GM23248 (cell line): ENCODE measurements at regions not wholly inside any gene's neighbourhood (a gene's known extent, or its start where the extent isn't known, plus 50 kb on each side); places are given as distances from the start of the nearest gene placed in this dataset.
A peak's percentile ranks its signal among the peaks of the same experiment; 100 is the strongest.
"Not testable (repeated sequence)": the region's sequence is repeated elsewhere in the genome, so short reads cannot be mapped to it uniquely, and the experiment has no call there.

Experiments used
- DNase-seq: peaks from one replicate; pipeline ENCODE4 v3.0.0-alpha.2; 2015
- H2AFZ ChIP-seq: fragments of 200-600 bp; sonication (generic); 2 replicates; pipeline ENCODE4 v1.6.1; 2016; ENCODE audit warnings: antibody characterized with exemption
- H3F3A ChIP-seq: fragments of 200-600 bp; sonication (generic); 2 replicates; pipeline ENCODE4 v1.6.1; 2016; ENCODE audit warnings: mild to moderate bottlenecking, antibody characterized with exemption, mixed run types; ENCODE audit not compliant: insufficient read depth
- H3K27ac ChIP-seq: fragments of 200-600 bp; sonication (generic); 2 replicates; pipeline ENCODE4 v1.5.1; 2016; ENCODE audit warnings: mild to moderate bottlenecking
- H3K27me3 ChIP-seq: fragments of 200-600 bp; sonication (generic); replicated peaks from 2 replicates; pipeline ENCODE4 v1.6.1; 2016; ENCODE audit warnings: mild to moderate bottlenecking; ENCODE audit not compliant: insufficient read depth
- H3K36me3 ChIP-seq: fragments of 200-600 bp; sonication (generic); 2 replicates; pipeline ENCODE4 v1.6.1; 2016; ENCODE audit warnings: low read depth, mild to moderate bottlenecking
- H3K4me1 ChIP-seq: fragments of 200-600 bp; sonication (generic); 2 replicates; pipeline ENCODE4 v1.6.1; 2016; ENCODE audit warnings: mild to moderate bottlenecking; ENCODE audit not compliant: insufficient read depth
- H3K4me2 ChIP-seq: fragments of 200-600 bp; sonication (generic); one replicate; pipeline ENCODE4 v1.6.1; 2016; ENCODE audit warnings: mild to moderate bottlenecking; ENCODE audit not compliant: unreplicated experiment
- H3K4me3 ChIP-seq: fragments of 200-600 bp; sonication (generic); 2 replicates; pipeline ENCODE4 v1.5.1; 2016; ENCODE audit warnings: mild to moderate bottlenecking
- H3K79me2 ChIP-seq: fragments of 200-600 bp; sonication (generic); 2 replicates; pipeline ENCODE4 v1.6.1; 2016; ENCODE audit warnings: mild to moderate bottlenecking; ENCODE audit not compliant: insufficient read depth
- H3K9ac ChIP-seq: fragments of 200-600 bp; sonication (generic); 2 replicates; pipeline ENCODE4 v1.6.1; 2016; ENCODE audit warnings: mild to moderate bottlenecking
- H3K9me2 ChIP-seq: fragments of 200-600 bp; sonication (generic); 2 replicates; pipeline ENCODE4 v1.6.1; 2016; ENCODE audit warnings: mixed run types, mild to moderate bottlenecking, moderate library complexity; ENCODE audit not compliant: insufficient read depth
- H3K9me3 ChIP-seq: fragments of 200-600 bp; sonication (generic); one replicate; pipeline ENCODE4 v1.6.1; 2017; ENCODE audit warnings: low read depth
- H4K20me1 ChIP-seq: fragments of 200-600 bp; sonication (generic); 2 replicates; pipeline ENCODE4 v1.6.0; 2016; ENCODE audit not compliant: insufficient read depth
- EZH2 ChIP-seq: fragments of 200-600 bp; sonication (generic); IDR thresholded peaks from 2 replicates; pipeline ENCODE4 v1.6.1; 2018; ENCODE audit warnings: antibody characterized with exemption, mild to moderate bottlenecking; ENCODE audit not compliant: insufficient read depth, poor library complexity, severe bottlenecking
- EZH2phosphoT487 ChIP-seq: fragments of 200-600 bp; sonication (generic); IDR thresholded peaks from 2 replicates; pipeline ENCODE4 v1.6.1; 2018; ENCODE audit warnings: antibody characterized with exemption, moderate library complexity, mild to moderate bottlenecking, low read depth; ENCODE audit not compliant: insufficient read depth
- WGBS, 2 experiments: methylation state at CpG; one replicate each; pipeline ENCODE4 v1.1.6; 2015 to 2017; ENCODE audit warnings: low lambda C conversion rate in 2 of 2, low coverage in 1 of 2; ENCODE audit errors: missing lambda C conversion rate in 2 of 2; 5-methylcytosine and 5-hydroxymethylcytosine counted together
- in situ Hi-C: fragments of 300-500 bp; cut with MboI; formaldehyde crosslinking; loops from 2 replicates; pipeline ENCODE4 v1.15.0; 2020

- 63 to 76% methylated on average over 4 of the region's 4 CpGs for WGBS, 2 experiments
- H3K9me2 ChIP-seq = no peaks in the 10 kb centered on the region
These were observed 108.7 kb upstream of the SLC39A10 start for GRCh38 chr2:195548198-195548940.

GRCh38 chr2:195547268-195547840 is 109.7 kb upstream of the SLC39A10 start:
- H3K79me2 ChIP-seq, H3K27me3 ChIP-seq, H3F3A ChIP-seq, DNase-seq, H4K20me1 ChIP-seq, H3K4me3 ChIP-seq, H3K4me2 ChIP-seq, H3K36me3 ChIP-seq, H3K27ac ChIP-seq, in situ Hi-C loops, H3K4me1 ChIP-seq, H3K9ac ChIP-seq, H3K9me2 ChIP-seq, H2AFZ ChIP-seq, H3K9me3 ChIP-seq: not testable (repeated sequence)
- WGBS, 2 experiments = 89 to 92% methylated on average over 14 to 44 of the region's 47 CpGs

More at GRCh38 chr2:195548198-195548940, 108.7 kb upstream of the SLC39A10 start:
- H3F3A ChIP-seq = peaks cover 10% of the 10 kb centered on the region
- in situ Hi-C loops = no loop called here
- H3K4me1 ChIP-seq = peaks cover 9% of the 10 kb centered on the region
- H2AFZ ChIP-seq = no peak overlapping the region
- no peak overlapping the region for H3K9ac ChIP-seq
- H3K9me3 ChIP-seq = no peaks in the 10 kb centered on the region
- TF ChIP-seq EZH2 (no peak), EZH2phosphoT487 (no peak)
- H3K4me3 ChIP-seq = no peak overlapping the region
- H3K27me3 ChIP-seq = no peaks in the 10 kb centered on the region
- no peak for DNase-seq
- no peaks in the 10 kb centered on the region for H3K36me3 ChIP-seq
- no peaks in the 10 kb centered on the region for H3K79me2 ChIP-seq
- H3K27ac ChIP-seq = no peak overlapping the region
- H3K4me2 ChIP-seq = no peak overlapping the region
- H4K20me1 ChIP-seq = no peaks in the 10 kb centered on the region

- in situ Hi-C loops = no loop called here
- Histone ChIP-seq H3K9ac (no peak overlapping the region), H3K9me2 (no peaks in the 10 kb centered on the region)
These were observed 111.2 kb upstream of the SLC39A10 start for GRCh38 chr2:195545811-195546210.

GRCh38 chr2:195543902-195544894 is 112.8 kb upstream of the SLC39A10 start:
- WGBS, 2 experiments = 78 to 80% methylated on average over 11 of the region's 11 CpGs
- peak overlapping the region; percentile 66 for H3K4me2 ChIP-seq

More at GRCh38 chr2:195545811-195546210, 111.2 kb upstream of the SLC39A10 start:
- Histone ChIP-seq H3K27me3 (no peaks in the 10 kb centered on the region), H3K4me3 (no peak overlapping the region), H3K79me2 (no peaks in the 10 kb centered on the region), H4K20me1 (no peaks in the 10 kb centered on the region), H3K4me2 (no peak overlapping the region), H2AFZ (no peak overlapping the region), H3F3A (peaks cover 10% of the 10 kb centered on the region), H3K9me3 (no peaks in the 10 kb centered on the region), H3K36me3 (no peaks in the 10 kb centered on the region), H3K4me1 (peaks cover 9% of the 10 kb centered on the region), H3K27ac (no peak overlapping the region)
- DNase-seq = no peak
- 68 to 72% methylated on average over 3 of the region's 3 CpGs for WGBS, 2 experiments
- TF ChIP-seq EZH2 = no peak
- TF ChIP-seq EZH2phosphoT487 = no peak

More at GRCh38 chr2:195543902-195544894, 112.8 kb upstream of the SLC39A10 start:
- peak overlapping the region; percentile 14; the same call in 1 of the 2 replicates for H3K4me3 ChIP-seq
- H3F3A ChIP-seq = peaks cover 10% of the 10 kb centered on the region
- no peaks in the 10 kb centered on the region for H3K79me2 ChIP-seq
- H3K4me1 ChIP-seq = peaks cover 9% of the 10 kb centered on the region
- in situ Hi-C loops = no loop called here
- peak; percentile 85 for DNase-seq
- no peaks in the 10 kb centered on the region for H4K20me1 ChIP-seq
- no peaks in the 10 kb centered on the region for H3K27me3 ChIP-seq
- TF ChIP-seq EZH2phosphoT487 (no peak), EZH2 (no peak)
- no peaks in the 10 kb centered on the region for H3K9me3 ChIP-seq
- H3K9ac ChIP-seq = no peak overlapping the region
- no peaks in the 10 kb centered on the region for H3K9me2 ChIP-seq
- H3K27ac ChIP-seq = peak overlapping the region; percentile 55
- H2AFZ ChIP-seq = peak overlapping the region; percentile 52
- H3K36me3 ChIP-seq = no peaks in the 10 kb centered on the region
